ENCODE measurements at regions not wholly inside any gene's neighbourhood (a gene's known extent, or its start where the extent isn't known, plus 50 kb on each side); places are given as distances from the start of the nearest gene placed in this dataset.

- Mint-ChIP-seq H3K27me3 (no peaks in the 10 kb centered on the region), H3K9me3 (peaks cover 13% of the 10 kb centered on the region), H3K27ac (no peak overlapping the region), H3K4me1 (ENCODE audit: low read depth in 2 of 2) (no peaks in the 10 kb centered on the region), H3K36me3 (no peaks in the 10 kb centered on the region), H3K4me3 (no peak overlapping the region)
- ATAC-seq: no peak
- no peak for DNase-seq (ENCODE audit: low spot score)
These were observed 96.2 kb upstream of the SMC2 start for GRCh38 chr9:103997856-103998370.

GRCh38 chr9:103999375-104000062 lies 94.6 kb upstream of the SMC2 start:
- Mint-ChIP-seq H3K4me3 (no peak overlapping the region), H3K27me3 (no peaks in the 10 kb centered on the region), H3K9me3 (peaks cover 16% of the 10 kb centered on the region), H3K27ac (no peak overlapping the region), H3K4me1 (ENCODE audit: low read depth in 2 of 2) (no peaks in the 10 kb centered on the region), H3K36me3 (no peaks in the 10 kb centered on the region)
- no peak for DNase-seq (ENCODE audit: low spot score)
- no peak for ATAC-seq

- Mint-ChIP-seq H3K27me3 (no peaks in the 10 kb centered on the region), H3K4me1 (ENCODE audit: low read depth in 2 of 2) (no peaks in the 10 kb centered on the region), H3K9me3 (peaks cover 3% of the 10 kb centered on the region), H3K27ac (no peak overlapping the region), H3K4me3 (no peak overlapping the region), H3K36me3 (no peaks in the 10 kb centered on the region)
- ATAC-seq (no peak), DNase-seq (ENCODE audit: low spot score) (no peak)
These were observed 84.3 kb upstream of the SMC2 start for GRCh38 chr9:104009826-104010225.

DNA sequence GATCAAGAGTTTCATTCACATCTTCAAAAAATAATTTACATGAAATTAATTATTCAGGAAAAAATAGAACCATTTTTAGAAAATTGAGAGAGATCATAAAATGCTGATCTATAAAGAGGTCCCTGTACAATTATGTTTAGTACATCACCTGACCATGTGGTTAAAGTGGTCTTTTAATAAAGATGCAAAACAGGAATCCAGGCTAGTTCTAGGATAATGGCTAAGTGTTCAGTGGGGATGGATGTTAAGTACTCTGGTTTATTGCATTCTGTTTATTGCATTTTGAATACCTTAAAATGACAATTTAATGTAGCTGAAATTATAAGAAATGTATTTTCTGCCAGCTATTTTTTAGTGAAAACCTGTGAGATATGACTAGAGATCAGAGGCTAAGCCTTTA lies 72.0 kb upstream of the SMC2 start:
- ATAC-seq (no peak), DNase-seq (ENCODE audit: low spot score) (no peak)
- Mint-ChIP-seq H3K27ac (no peak overlapping the region), H3K36me3 (no peaks in the 10 kb centered on the region), H3K4me1 (ENCODE audit: low read depth in 2 of 2) (no peaks in the 10 kb centered on the region), H3K9me3 (peaks cover 15% of the 10 kb centered on the region), H3K4me3 (no peak overlapping the region), H3K27me3 (peaks cover 0 to 8% of the 10 kb centered on the region in 2 donors)

GRCh38 chr9:104025104-104025503 lies 69.0 kb upstream of the SMC2 start:
- H3K4me1 Mint-ChIP-seq (ENCODE audit: low read depth in 2 of 2): peaks cover 0 to 9% of the 10 kb centered on the region in 2 donors
- no peak for ATAC-seq
- H3K36me3 Mint-ChIP-seq: no peaks in the 10 kb centered on the region
- peaks cover 15% of the 10 kb centered on the region for H3K9me3 Mint-ChIP-seq
- no peak overlapping the region for H3K27ac Mint-ChIP-seq
- peaks cover 0 to 11% of the 10 kb centered on the region in 2 donors for H3K27me3 Mint-ChIP-seq
- no peak for DNase-seq (ENCODE audit: low spot score)
- no peak overlapping the region for H3K4me3 Mint-ChIP-seq

- Mint-ChIP-seq H3K27ac (no peak overlapping the region), H3K9me3 (peaks cover 7% of the 10 kb centered on the region), H3K27me3 (peaks cover 0 to 11% of the 10 kb centered on the region in 2 donors), H3K36me3 (no peaks in the 10 kb centered on the region), H3K4me1 (ENCODE audit: low read depth in 2 of 2) (peaks cover 0 to 9% of the 10 kb centered on the region in 2 donors), H3K4me3 (no peak overlapping the region)
- no peak for DNase-seq (ENCODE audit: low spot score)
- ATAC-seq: no peak
These were observed 68.2 kb upstream of the SMC2 start for GRCh38 chr9:104025945-104026344.

DNA sequence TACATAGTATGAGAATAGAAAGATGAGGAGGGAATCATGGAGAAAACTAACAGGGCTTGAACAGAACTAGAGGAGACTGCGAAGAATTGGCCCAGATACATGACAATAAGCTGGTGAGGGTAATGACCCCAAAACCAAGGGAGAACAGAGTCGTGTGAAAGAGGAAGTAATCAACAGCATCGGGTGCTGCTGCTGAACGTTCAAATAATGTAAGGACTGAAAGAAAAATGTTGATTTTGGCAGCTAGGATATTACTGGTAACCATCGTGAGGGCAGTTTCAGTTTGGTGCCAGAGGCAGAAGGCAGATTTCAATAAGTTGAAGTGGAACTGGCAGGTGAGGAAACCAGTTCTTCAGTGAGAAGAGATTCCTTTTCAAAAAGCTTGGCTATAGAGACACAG lies 66.8 kb upstream of the SMC2 start:
- no peak overlapping the region for H3K27ac Mint-ChIP-seq
- no peaks in the 10 kb centered on the region for H3K36me3 Mint-ChIP-seq
- no peaks in the 10 kb centered on the region for H3K9me3 Mint-ChIP-seq
- DNase-seq (ENCODE audit: low spot score): no peak
- no peak overlapping the region for H3K4me3 Mint-ChIP-seq
- no peak for ATAC-seq
- H3K27me3 Mint-ChIP-seq: peaks cover 0 to 11% of the 10 kb centered on the region in 2 donors
- H3K4me1 Mint-ChIP-seq (ENCODE audit: low read depth in 2 of 2): peaks cover 0 to 9% of the 10 kb centered on the region in 2 donors

GRCh38 chr9:104028827-104029226 lies 65.3 kb upstream of the SMC2 start:
- no peak overlapping the region for H3K4me3 Mint-ChIP-seq
- no peak for DNase-seq (ENCODE audit: low spot score)
- no peaks in the 10 kb centered on the region for H3K9me3 Mint-ChIP-seq
- peak in 1 of 2 donors; percentile 52 for ATAC-seq
- H3K4me1 Mint-ChIP-seq (ENCODE audit: low read depth in 2 of 2): peaks cover 0 to 9% of the 10 kb centered on the region in 2 donors
- no peaks in the 10 kb centered on the region for H3K36me3 Mint-ChIP-seq
- H3K27ac Mint-ChIP-seq: no peak overlapping the region
- peaks cover 0 to 11% of the 10 kb centered on the region in 2 donors for H3K27me3 Mint-ChIP-seq

All from natural killer cell treated with Interleukin-12 subunit alpha and Interleukin-12 subunit beta and Interleukin-15 and Interleukin-18, amount 100 ng/mL, for 72 hours (primary cell).